Lung (tissue), 11 donors: ENCODE measurements at regions not wholly inside any gene's neighbourhood (a gene's known extent, or its start where the extent isn't known, plus 50 kb on each side); places are given as distances from the start of the nearest gene placed in this dataset.

Experiments
- ATAC-seq: fragments of 200-7000 bp; cut with Tn5 transposase; one replicate; pipeline ENCODE4 v1.9.1; 2020; ENCODE audit warnings: moderate number of reproducible peaks; ENCODE audit not compliant: insufficient read depth, low FRiP score
- DNase-seq, 3 donors: peaks; one replicate each; pipeline ENCODE4 v3.0.0-alpha.2; 2013 to 2017
- H3K27ac ChIP-seq, 2 donors: one replicate each; pipeline ENCODE4 v1.5.1; 2013; ENCODE audit warnings: mild to moderate bottlenecking in 2 of 2, moderate library complexity in 2 of 2, control low read depth in 1 of 2, inconsistent platforms in 1 of 2, low read depth in 1 of 2, low read length in 1 of 2
- H3K27me3 ChIP-seq, 3 donors: one replicate each; pipeline ENCODE4 v1.5.1; 2013; ENCODE audit warnings: low read length in 2 of 3; ENCODE audit not compliant: control insufficient read depth in 3 of 3, insufficient read depth in 3 of 3
- H3K36me3 ChIP-seq, 4 donors: one replicate each; pipeline ENCODE4 v1.5.1; 2013; ENCODE audit warnings: low read length in 4 of 4, mild to moderate bottlenecking in 1 of 4, moderate library complexity in 1 of 4; ENCODE audit not compliant: control insufficient read depth in 4 of 4, insufficient read depth in 4 of 4
- H3K4me1 ChIP-seq, 5 donors: one replicate each; pipeline ENCODE4 v1.5.1; 2013; ENCODE audit warnings: low read length in 5 of 5, mild to moderate bottlenecking in 2 of 5, moderate library complexity in 1 of 5; ENCODE audit not compliant: control insufficient read depth in 5 of 5, insufficient read depth in 5 of 5
- H3K4me3 ChIP-seq: one replicate; pipeline ENCODE4 v1.5.1; 2013; ENCODE audit warnings: mild to moderate bottlenecking, control low read depth, moderate library complexity
- H3K9ac ChIP-seq, 2 donors: one replicate each; pipeline ENCODE4 v1.5.1; 2013; ENCODE audit warnings: low read length in 2 of 2, control low read depth in 1 of 2; ENCODE audit not compliant: insufficient read depth in 1 of 2
- H3K9me3 ChIP-seq, 4 donors: one replicate each; pipeline ENCODE4 v1.5.1; 2013; ENCODE audit warnings: low read length in 3 of 4, mild to moderate bottlenecking in 1 of 4, moderate library complexity in 1 of 4; ENCODE audit not compliant: control insufficient read depth in 4 of 4, insufficient read depth in 3 of 4
- WGBS, 2 donors: extraction: QIAGEN DNeasy Blood & Tissue Kit; methylation state at CpG; one replicate each; pipeline ENCODE4 v1.1.7; 2013; 5-methylcytosine and 5-hydroxymethylcytosine counted together
- TF ChIP-seq, protein P1 (sequence below): IDR thresholded peaks from 2 replicates; pipeline ENCODE4 v1.5.1; 2012; ENCODE audit warnings: mild to moderate bottlenecking; ENCODE audit errors: control extremely low read depth, extremely low read depth
- donor health status: control.
- donor health status: control.
- donor health status: Bipolar disorder and iron deficiency.
- donor health status: healthy.
- donor health status: DM: yes; HTN: yes; CAD: no.

- WGBS, 2 donors = 84 to 91% methylated on average over 5 of the region's 5 CpGs
These were observed 110.1 kb upstream of the POM121L12 start for GRCh38 chr7:52925332-52925731.

DNA sequence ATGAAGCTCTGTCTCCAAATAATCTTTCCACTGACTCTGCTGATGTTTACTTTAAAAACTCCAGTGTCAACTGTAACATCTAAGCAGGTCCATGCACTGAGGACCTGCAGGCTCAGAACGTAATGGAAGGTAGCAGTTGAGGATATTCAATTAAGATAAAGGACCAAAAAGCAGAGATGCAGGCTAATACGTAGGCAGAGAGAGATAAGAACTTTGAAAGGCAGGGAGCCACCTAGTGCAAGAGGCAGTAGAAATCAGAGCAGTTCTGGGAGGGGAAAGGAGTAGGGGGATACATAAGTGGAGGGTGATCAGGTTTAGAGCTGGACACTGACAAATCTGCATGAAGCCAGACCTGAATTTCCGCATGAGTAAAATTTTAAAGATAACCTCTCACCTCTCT lies 114.5 kb upstream of the POM121L12 start:
- H3K4me3 ChIP-seq = no peak overlapping the region
- no peaks in the 10 kb centered on the region for H3K27me3 ChIP-seq
- H3K4me1 ChIP-seq = no peaks in the 10 kb centered on the region
- 31 to 58% methylated on average over 3 of the region's 3 CpGs for WGBS, 2 donors
- ATAC-seq = no peak
- no peak overlapping the region for H3K9ac ChIP-seq
- TF ChIP-seq, protein P1, sequence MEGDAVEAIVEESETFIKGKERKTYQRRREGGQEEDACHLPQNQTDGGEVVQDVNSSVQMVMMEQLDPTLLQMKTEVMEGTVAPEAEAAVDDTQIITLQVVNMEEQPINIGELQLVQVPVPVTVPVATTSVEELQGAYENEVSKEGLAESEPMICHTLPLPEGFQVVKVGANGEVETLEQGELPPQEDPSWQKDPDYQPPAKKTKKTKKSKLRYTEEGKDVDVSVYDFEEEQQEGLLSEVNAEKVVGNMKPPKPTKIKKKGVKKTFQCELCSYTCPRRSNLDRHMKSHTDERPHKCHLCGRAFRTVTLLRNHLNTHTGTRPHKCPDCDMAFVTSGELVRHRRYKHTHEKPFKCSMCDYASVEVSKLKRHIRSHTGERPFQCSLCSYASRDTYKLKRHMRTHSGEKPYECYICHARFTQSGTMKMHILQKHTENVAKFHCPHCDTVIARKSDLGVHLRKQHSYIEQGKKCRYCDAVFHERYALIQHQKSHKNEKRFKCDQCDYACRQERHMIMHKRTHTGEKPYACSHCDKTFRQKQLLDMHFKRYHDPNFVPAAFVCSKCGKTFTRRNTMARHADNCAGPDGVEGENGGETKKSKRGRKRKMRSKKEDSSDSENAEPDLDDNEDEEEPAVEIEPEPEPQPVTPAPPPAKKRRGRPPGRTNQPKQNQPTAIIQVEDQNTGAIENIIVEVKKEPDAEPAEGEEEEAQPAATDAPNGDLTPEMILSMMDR = no peak
- H3K36me3 ChIP-seq = no peaks in the 10 kb centered on the region
- no peak overlapping the region for H3K27ac ChIP-seq
- no peaks in the 10 kb centered on the region for H3K9me3 ChIP-seq
- DNase-seq = no peak

More at GRCh38 chr7:52925332-52925731, 110.1 kb upstream of the POM121L12 start:
- H3K4me3 ChIP-seq = no peak overlapping the region
- no peaks in the 10 kb centered on the region for H3K9me3 ChIP-seq
- DNase-seq (no peak), ATAC-seq (no peak)
- H3K4me1 ChIP-seq = no peaks in the 10 kb centered on the region
- no peak overlapping the region for H3K27ac ChIP-seq
- H3K36me3 ChIP-seq = no peaks in the 10 kb centered on the region
- H3K27me3 ChIP-seq = no peaks in the 10 kb centered on the region
- TF ChIP-seq, protein P1 = no peak
- no peak overlapping the region for H3K9ac ChIP-seq

- Histone ChIP-seq H3K9me3 (no peaks in the 10 kb centered on the region), H3K9ac (no peak overlapping the region), H3K27ac (no peak overlapping the region), H3K4me1 (no peaks in the 10 kb centered on the region), H3K27me3 (no peaks in the 10 kb centered on the region), H3K4me3 (no peak overlapping the region), H3K36me3 (no peaks in the 10 kb centered on the region)
- WGBS, 2 donors = 61 to 71% methylated on average over 7 of the region's 7 CpGs
- ATAC-seq (no peak), DNase-seq (no peak)
- TF ChIP-seq, protein P1 = no peak
These were observed 117.4 kb upstream of the POM121L12 start for GRCh38 chr7:52917982-52918578.

GRCh38 chr7:52911795-52912194 lies 123.6 kb upstream of the POM121L12 start:
- WGBS, 2 donors = 94% methylated on average over 10 of the region's 10 CpGs
- H3K4me1 ChIP-seq = no peaks in the 10 kb centered on the region
- ATAC-seq = no peak
- no peaks in the 10 kb centered on the region for H3K27me3 ChIP-seq
- no peaks in the 10 kb centered on the region for H3K36me3 ChIP-seq
- DNase-seq = no peak
- no peak overlapping the region for H3K27ac ChIP-seq
- no peak overlapping the region for H3K4me3 ChIP-seq
- no peak overlapping the region for H3K9ac ChIP-seq
- TF ChIP-seq, protein P1 = no peak
- peaks cover 0 to 11% (median 0%) of the 10 kb centered on the region in 4 donors for H3K9me3 ChIP-seq
